Naive thymus-derived CD4-positive, alpha-beta T cell (primary cell): ENCODE measurements at regions not wholly inside any gene's neighbourhood (a gene's known extent, or its start where the extent isn't known, plus 50 kb on each side); places are given as distances from the start of the nearest gene placed in this dataset.

Experiments used
- ATAC-seq: fragments of 150-1000 bp; cut with Tn5 transposase; 2 replicates; pipeline ENCODE4 v1.10.0; 2021; ENCODE audit warnings: mild to moderate bottlenecking, moderate library complexity
- CTCF ChIA-PET: fragments of 350-600 bp; sonication (Branson Sonifier 250); formaldehyde crosslinking; loops from one replicate; lab custom pipeline; 2021; ENCODE audit warnings: antibody characterized with exemption; lab: Charles Lee
- POLR2A ChIA-PET: fragments of 350-600 bp; sonication (Branson Sonifier 250); formaldehyde crosslinking; loops from one replicate; lab custom pipeline; 2021; ENCODE audit warnings: antibody characterized with exemption, inconsistent platforms; lab: Charles Lee
- DNase-seq, 9 donors: peaks; one replicate each; pipeline versions ENCODE4 v3.0.0 to v3.0.0-alpha.2; 2020 to 2022; ENCODE audit warnings: mixed read lengths in 1 of 9
- H3K27ac ChIP-seq: one replicate; pipeline ENCODE4 v1.7.0; 2013; ENCODE audit warnings: mild to moderate bottlenecking, low read depth, low read length, moderate library complexity
- H3K27me3 ChIP-seq, 2 donors: one replicate each; pipeline ENCODE4 v1.7.0; 2013; ENCODE audit warnings: low read length in 2 of 2, mild to moderate bottlenecking in 2 of 2, moderate library complexity in 2 of 2; ENCODE audit not compliant: control insufficient read depth in 2 of 2, insufficient read depth in 2 of 2
- H3K36me3 ChIP-seq, 3 experiments: 1 replicate in 2 of 3; 2 replicates in 1 of 3; pipeline ENCODE4 v1.7.0; 2013; ENCODE audit warnings: low read length in 3 of 3, mild to moderate bottlenecking in 3 of 3, moderate library complexity in 1 of 3; ENCODE audit not compliant: insufficient read depth in 3 of 3, control insufficient read depth in 2 of 3
- H3K4me1 ChIP-seq, 2 donors: one replicate each; pipeline ENCODE4 v1.7.0; 2013; ENCODE audit warnings: low read length in 2 of 2, mild to moderate bottlenecking in 2 of 2, moderate library complexity in 1 of 2; ENCODE audit not compliant: control insufficient read depth in 2 of 2, insufficient read depth in 2 of 2
- H3K4me3 ChIP-seq: 2 replicates; pipeline ENCODE4 v1.7.0; 2013; ENCODE audit warnings: mild to moderate bottlenecking, low read length
- H3K9me3 ChIP-seq, 3 experiments: 1 replicate in 2 of 3; 2 replicates in 1 of 3; pipeline ENCODE4 v1.7.0; 2013; ENCODE audit warnings: low read length in 3 of 3; ENCODE audit not compliant: control insufficient read depth in 2 of 3
- H3K27ac Mint-ChIP-seq, 9 donors: one replicate each; pipeline ENCODE4 v1.8.0; 2020 to 2022; ENCODE audit warnings: mixed read lengths in 9 of 9, mild to moderate bottlenecking in 8 of 9, moderate library complexity in 5 of 9, inconsistent platforms in 2 of 9
- H3K27me3 Mint-ChIP-seq, 5 donors: one replicate each; pipeline ENCODE4 v1.8.0; 2021 to 2022; ENCODE audit warnings: mixed read lengths in 5 of 5, mild to moderate bottlenecking in 1 of 5
- H3K36me3 Mint-ChIP-seq, 5 donors: one replicate each; pipeline ENCODE4 v1.8.0; 2020 to 2022; ENCODE audit warnings: mixed read lengths in 5 of 5, mild to moderate bottlenecking in 3 of 5, inconsistent platforms in 1 of 5
- H3K4me1 Mint-ChIP-seq, 7 donors: one replicate each; pipeline ENCODE4 v1.8.0; 2020 to 2022; ENCODE audit warnings: mixed read lengths in 7 of 7, mild to moderate bottlenecking in 3 of 7, inconsistent platforms in 1 of 7
- H3K4me3 Mint-ChIP-seq, 10 donors: one replicate each; pipeline ENCODE4 v1.8.0; 2020 to 2022; ENCODE audit warnings: mild to moderate bottlenecking in 10 of 10, mixed read lengths in 10 of 10, moderate library complexity in 6 of 10, inconsistent platforms in 2 of 10
- H3K9me3 Mint-ChIP-seq, 11 donors: one replicate each; pipeline ENCODE4 v1.8.0; 2020 to 2022; ENCODE audit warnings: mixed read lengths in 11 of 11, mild to moderate bottlenecking in 4 of 11, inconsistent platforms in 1 of 11, moderate library complexity in 1 of 11
- intact Hi-C, 2 donors: fragments of 100-400 bp; cut with micrococcal nuclease; formaldehyde crosslinking; loops; one replicate each; pipeline ENCODE4 v1.15.1; 2023

DNA sequence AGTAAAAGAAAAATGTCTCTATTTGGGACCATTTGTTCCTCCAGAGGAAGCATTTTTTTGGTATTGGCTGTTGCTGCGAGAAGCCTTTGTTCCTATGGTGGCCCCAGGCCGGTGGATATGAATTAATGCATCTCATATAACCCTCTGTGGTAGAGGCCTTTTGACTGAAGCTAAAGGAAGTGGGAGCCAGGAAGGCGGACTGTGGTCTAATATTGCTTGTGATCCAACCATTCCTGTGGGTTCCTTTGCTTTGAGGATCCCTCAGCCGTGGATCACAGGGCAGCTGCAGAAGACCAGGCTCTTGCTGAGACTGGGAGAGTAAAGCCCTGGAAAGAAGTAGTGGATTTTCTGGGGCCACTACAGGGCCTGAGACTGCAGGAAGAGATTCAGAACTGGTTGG lies 68.3 kb upstream of the NAV2 start:
- H3K9me3 Mint-ChIP-seq: peaks cover 0 to 3% (median 0%) of the 10 kb centered on the region in 11 donors
- ChIA-PET POLR2A (no interaction called here), CTCF (no interaction called here)
- no peak overlapping the region for H3K27ac ChIP-seq
- H3K4me1 ChIP-seq: no peaks in the 10 kb centered on the region
- no peaks in the 10 kb centered on the region for H3K9me3 ChIP-seq
- intact Hi-C loops: no loop called here
- no peaks in the 10 kb centered on the region for H3K36me3 Mint-ChIP-seq
- peaks cover 0 to 14% (median 5%) of the 10 kb centered on the region in 5 donors for H3K27me3 Mint-ChIP-seq
- ATAC-seq (no peak), DNase-seq (no peak)
- H3K4me1 Mint-ChIP-seq: no peaks in the 10 kb centered on the region
- H3K27ac Mint-ChIP-seq: no peak overlapping the region
- no peak overlapping the region for H3K4me3 Mint-ChIP-seq
- no peaks in the 10 kb centered on the region for H3K27me3 ChIP-seq
- no peaks in the 10 kb centered on the region for H3K36me3 ChIP-seq
- H3K4me3 ChIP-seq: no peak overlapping the region

DNA sequence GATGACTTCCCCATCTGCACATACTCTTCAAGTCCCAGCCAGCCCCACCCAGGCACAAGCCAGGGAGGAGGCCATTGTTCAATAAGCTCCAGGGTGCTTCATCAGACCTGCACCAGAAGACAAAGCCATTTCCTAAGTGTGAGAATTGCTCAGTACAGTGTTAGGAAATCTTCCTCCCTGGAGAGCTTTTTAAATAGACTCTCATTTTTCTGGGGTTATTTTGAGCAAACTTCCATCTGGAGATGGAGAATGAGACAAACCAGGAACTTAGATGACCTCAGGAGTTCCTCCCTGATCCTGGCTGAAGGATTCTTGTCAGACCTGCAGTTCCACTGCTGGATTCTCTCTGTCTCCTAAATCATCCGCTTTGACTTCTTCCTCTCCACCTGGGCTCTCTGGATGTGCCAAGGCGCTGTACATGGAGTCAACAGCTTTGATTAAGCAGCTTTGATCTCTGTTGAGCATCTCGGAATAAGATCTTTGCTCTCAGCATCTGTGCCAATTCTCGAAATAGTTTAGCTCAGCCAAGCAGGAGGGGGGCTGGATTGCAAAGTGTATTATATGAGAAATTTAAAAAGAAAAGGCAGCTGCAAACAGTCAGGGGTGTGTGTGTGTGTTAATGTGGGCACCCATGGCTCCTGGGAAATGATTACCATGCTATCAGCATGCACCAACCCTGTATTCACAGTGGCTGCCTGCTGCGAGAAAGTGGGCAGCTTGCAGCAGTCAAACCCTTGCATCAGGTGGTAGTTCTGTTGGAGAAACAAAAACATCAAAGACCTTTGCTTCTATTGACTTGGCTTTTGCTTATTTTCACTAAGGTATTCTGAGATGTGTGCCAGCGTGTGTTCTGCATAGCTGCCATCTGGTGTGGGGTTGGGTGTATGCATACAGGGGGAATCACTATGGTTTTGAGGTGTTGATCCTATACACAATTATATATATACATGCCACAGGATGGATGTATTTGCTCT lies 70.2 kb upstream of the NAV2 start:
- Histone ChIP-seq H3K27me3 (no peaks in the 10 kb centered on the region), H3K36me3 (no peaks in the 10 kb centered on the region), H3K4me1 (no peaks in the 10 kb centered on the region), H3K27ac (no peak overlapping the region), H3K4me3 (no peak overlapping the region), H3K9me3 (no peaks in the 10 kb centered on the region)
- Mint-ChIP-seq H3K27me3 (peaks cover 0 to 14% (median 5%) of the 10 kb centered on the region in 5 donors), H3K4me3 (no peak overlapping the region), H3K36me3 (no peaks in the 10 kb centered on the region), H3K4me1 (no peaks in the 10 kb centered on the region), H3K9me3 (peaks cover 0 to 3% (median 0%) of the 10 kb centered on the region in 11 donors), H3K27ac (no peak overlapping the region)
- POLR2A ChIA-PET: no interaction called here
- ATAC-seq (no peak), DNase-seq (no peak)
- intact Hi-C loops: no loop called here
- CTCF ChIA-PET: no interaction called here

DNA sequence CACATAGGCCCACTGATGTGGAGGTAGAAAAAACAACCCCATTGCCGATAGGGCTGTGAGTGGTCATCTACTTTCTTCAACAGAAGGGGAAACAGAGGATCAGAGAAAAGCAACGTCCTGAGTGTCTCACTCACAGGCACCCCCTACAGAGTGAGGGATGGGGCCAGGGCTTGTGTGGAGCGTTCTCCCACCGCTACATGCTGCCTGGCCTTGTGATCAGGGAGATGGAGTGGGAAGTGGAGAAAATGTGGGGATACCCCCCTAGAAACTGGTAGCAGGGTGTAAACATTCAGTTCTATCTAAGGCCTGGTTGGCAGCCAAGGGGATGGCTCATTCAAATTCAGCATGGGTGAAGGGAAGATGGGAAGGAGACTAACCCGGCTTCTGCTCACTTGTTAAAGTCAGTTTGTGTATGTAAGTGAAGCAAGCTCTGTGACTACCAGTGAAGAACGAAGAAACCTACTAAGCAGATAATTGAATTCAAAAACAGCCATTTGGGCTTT lies 73.0 kb upstream of the NAV2 start:
- ATAC-seq (no peak), DNase-seq (no peak)
- Mint-ChIP-seq H3K9me3 (peaks cover 0 to 14% (median 4%) of the 10 kb centered on the region in 11 donors), H3K36me3 (no peaks in the 10 kb centered on the region), H3K27me3 (peaks cover 0 to 14% (median 5%) of the 10 kb centered on the region in 5 donors), H3K27ac (no peak overlapping the region), H3K4me3 (no peak overlapping the region), H3K4me1 (no peaks in the 10 kb centered on the region)
- H3K4me1 ChIP-seq: no peaks in the 10 kb centered on the region
- H3K4me3 ChIP-seq: no peak overlapping the region
- H3K9me3 ChIP-seq: peaks cover 0 to 6% (median 0%) of the 10 kb centered on the region in 3 experiments
- no peak overlapping the region for H3K27ac ChIP-seq
- ChIA-PET POLR2A (no interaction called here), CTCF (no interaction called here)
- no peaks in the 10 kb centered on the region for H3K36me3 ChIP-seq
- intact Hi-C loops: no loop called here
- no peaks in the 10 kb centered on the region for H3K27me3 ChIP-seq

DNA sequence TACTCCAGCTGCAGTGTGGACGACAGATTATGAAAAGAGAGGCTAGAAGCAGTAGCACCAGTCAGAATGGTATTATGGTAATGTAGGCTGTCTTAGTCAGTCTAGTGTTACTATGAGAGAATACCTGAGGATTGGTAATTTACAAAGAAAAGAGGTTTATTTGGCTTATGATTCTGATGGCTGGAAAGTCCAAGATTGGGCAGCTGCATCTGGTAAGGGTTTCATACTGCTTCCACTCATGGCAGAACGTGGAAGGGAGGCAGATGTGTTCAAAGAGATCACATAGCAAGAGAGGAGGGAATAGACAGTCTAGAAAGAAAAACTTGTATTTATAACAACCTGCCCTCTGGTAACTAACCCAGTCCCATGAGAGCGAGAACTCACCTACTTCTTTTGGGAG lies 77.3 kb upstream of the NAV2 start:
- DNase-seq (no peak), ATAC-seq (no peak)
- H3K4me3 Mint-ChIP-seq: no peak overlapping the region
- H3K27me3 Mint-ChIP-seq: peaks cover 0 to 7% (median 0%) of the 10 kb centered on the region in 5 donors
- H3K27ac ChIP-seq: no peak overlapping the region
- no peaks in the 10 kb centered on the region for H3K4me1 ChIP-seq
- H3K9me3 ChIP-seq: peaks cover 0 to 6% (median 0%) of the 10 kb centered on the region in 3 experiments
- no peaks in the 10 kb centered on the region for H3K4me1 Mint-ChIP-seq
- H3K4me3 ChIP-seq: no peak overlapping the region
- CTCF ChIA-PET: no interaction called here
- POLR2A ChIA-PET: no interaction called here
- H3K27ac Mint-ChIP-seq: no peak overlapping the region
- H3K36me3 ChIP-seq: no peaks in the 10 kb centered on the region
- intact Hi-C loops: no loop called here
- no peaks in the 10 kb centered on the region for H3K27me3 ChIP-seq
- no peaks in the 10 kb centered on the region for H3K36me3 Mint-ChIP-seq
- H3K9me3 Mint-ChIP-seq: peaks cover 0 to 14% (median 4%) of the 10 kb centered on the region in 11 donors

DNA sequence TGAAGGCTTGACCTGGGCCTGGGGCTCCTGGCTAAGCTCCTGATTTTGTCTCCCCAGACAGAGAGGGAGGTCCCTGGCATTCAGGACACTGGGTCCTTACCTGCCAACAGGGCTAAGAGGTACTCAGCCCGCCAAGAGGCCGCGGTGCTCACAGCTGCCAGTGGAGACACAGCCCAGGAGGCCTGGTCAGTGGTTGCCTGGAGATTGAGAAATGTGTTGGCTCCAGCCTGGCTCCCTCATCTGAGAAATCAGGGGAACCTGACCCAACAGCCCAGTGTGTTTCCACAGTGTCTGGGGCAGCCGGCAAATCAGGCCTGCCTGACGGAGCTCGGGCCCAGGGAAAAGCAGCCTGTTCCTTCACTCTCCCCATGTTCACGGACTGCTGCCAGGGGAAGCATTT lies 79.4 kb upstream of the NAV2 start:
- no peak overlapping the region for H3K4me3 Mint-ChIP-seq
- intact Hi-C loops: no loop called here
- CTCF ChIA-PET: no interaction called here
- H3K27ac Mint-ChIP-seq: no peak overlapping the region
- H3K4me1 ChIP-seq: no peaks in the 10 kb centered on the region
- POLR2A ChIA-PET: no interaction called here
- no peaks in the 10 kb centered on the region for H3K27me3 ChIP-seq
- peaks cover 0 to 6% (median 0%) of the 10 kb centered on the region in 3 experiments for H3K9me3 ChIP-seq
- H3K27ac ChIP-seq: no peak overlapping the region
- H3K4me3 ChIP-seq: no peak overlapping the region
- peaks cover 0 to 20% (median 3%) of the 10 kb centered on the region in 11 donors for H3K9me3 Mint-ChIP-seq
- H3K36me3 ChIP-seq: no peaks in the 10 kb centered on the region
- no peaks in the 10 kb centered on the region for H3K36me3 Mint-ChIP-seq
- ATAC-seq: no peak
- no peaks in the 10 kb centered on the region for H3K4me1 Mint-ChIP-seq
- DNase-seq: no peak
- H3K27me3 Mint-ChIP-seq: peaks cover 0 to 24% (median 10%) of the 10 kb centered on the region in 5 donors

DNA sequence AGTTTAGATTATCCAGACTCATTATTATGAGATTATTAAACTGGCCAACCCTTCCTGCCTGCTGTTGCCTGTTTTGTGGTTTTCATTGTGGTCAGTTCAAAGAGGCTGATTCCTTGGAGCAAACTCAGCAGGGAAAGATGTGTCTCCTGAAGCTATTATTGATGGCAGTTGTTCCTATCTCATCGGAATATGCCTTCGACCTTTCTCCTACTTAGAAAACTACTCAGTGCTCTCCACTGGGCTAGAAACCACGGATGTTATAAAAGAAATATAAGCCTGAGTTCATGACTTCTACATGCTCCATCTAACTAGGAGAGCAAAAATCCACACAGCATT lies 80.2 kb upstream of the NAV2 start:
- H3K9me3 ChIP-seq: peaks cover 0 to 6% (median 0%) of the 10 kb centered on the region in 3 experiments

More for the DNA sequence above, 80.2 kb upstream of the NAV2 start:
- Histone ChIP-seq H3K4me3 (no peak overlapping the region), H3K27ac (no peak overlapping the region), H3K4me1 (no peaks in the 10 kb centered on the region), H3K27me3 (no peaks in the 10 kb centered on the region), H3K36me3 (no peaks in the 10 kb centered on the region)
- Mint-ChIP-seq H3K9me3 (peaks cover 0 to 20% (median 3%) of the 10 kb centered on the region in 11 donors), H3K36me3 (no peaks in the 10 kb centered on the region), H3K27ac (no peak overlapping the region), H3K4me1 (no peaks in the 10 kb centered on the region), H3K27me3 (peaks cover 0 to 32% (median 18%) of the 10 kb centered on the region in 5 donors), H3K4me3 (no peak overlapping the region)
- DNase-seq (no peak), ATAC-seq (no peak)
- POLR2A ChIA-PET: no interaction called here
- CTCF ChIA-PET: no interaction called here
- intact Hi-C loops: no loop called here
